Neural progenitor cell (in vitro differentiated cells): ENCODE measurements at regions not wholly inside any gene's neighbourhood (a gene's known extent, or its start where the extent isn't known, plus 50 kb on each side); places are given as distances from the start of the nearest gene placed in this dataset.

Experiments used
- DNase-seq: peaks from one replicate; pipeline ENCODE4 v3.0.0-alpha.2; 2016; ENCODE audit warnings: low spot score
- H2AFZ ChIP-seq: fragments of 200-600 bp; sonication (generic); replicated peaks from 2 replicates; pipeline ENCODE4 v1.6.1; 2016; ENCODE audit warnings: antibody characterized with exemption
- H3F3A ChIP-seq: fragments of 200-600 bp; sonication (generic); 2 replicates; pipeline ENCODE4 v1.6.1; 2016; ENCODE audit warnings: antibody characterized with exemption, low read depth
- H3K27ac ChIP-seq: fragments of 200-600 bp; sonication (generic); 2 replicates; pipeline ENCODE4 v1.5.1; 2016; ENCODE audit warnings: mild to moderate bottlenecking
- H3K27me3 ChIP-seq: fragments of 200-600 bp; sonication (generic); 2 replicates; pipeline ENCODE4 v1.6.1; 2016; ENCODE audit warnings: mild to moderate bottlenecking, moderate library complexity
- H3K36me3 ChIP-seq: fragments of 200-600 bp; sonication (generic); 2 replicates; pipeline ENCODE4 v1.5.1; 2016
- H3K4me1 ChIP-seq: fragments of 200-600 bp; sonication (generic); 2 replicates; pipeline ENCODE4 v1.6.1; 2016; ENCODE audit warnings: mixed run types
- H3K4me2 ChIP-seq: fragments of 200-600 bp; sonication (generic); 2 replicates; pipeline ENCODE4 v1.6.1; 2016
- H3K4me3 ChIP-seq: fragments of 200-600 bp; sonication (generic); 2 replicates; pipeline ENCODE4 v1.5.1; 2016
- H3K79me2 ChIP-seq: fragments of 200-600 bp; sonication (generic); 2 replicates; pipeline ENCODE4 v1.6.1; 2016; ENCODE audit warnings: low read depth
- H3K9ac ChIP-seq: fragments of 200-600 bp; sonication (generic); 2 replicates; pipeline ENCODE4 v1.6.1; 2016
- H3K9me3 ChIP-seq: fragments of 200-600 bp; sonication (generic); 2 replicates; pipeline ENCODE4 v1.5.1; 2016; ENCODE audit warnings: low read depth
- H4K20me1 ChIP-seq: fragments of 200-600 bp; sonication (generic); 2 replicates; pipeline ENCODE4 v1.6.1; 2016; ENCODE audit warnings: low read depth
- H3K27ac Mint-ChIP-seq: 3 replicates; pipeline ENCODE4 v1.8.0; 2021; ENCODE audit warnings: mixed read lengths
- H3K27me3 Mint-ChIP-seq: 2 replicates; pipeline ENCODE4 v1.8.0; 2022; ENCODE audit warnings: low read depth, mild to moderate bottlenecking, inconsistent platforms, moderate library complexity, mixed read lengths; ENCODE audit not compliant: insufficient read depth
- H3K36me3 Mint-ChIP-seq: 3 replicates; pipeline ENCODE4 v1.8.0; 2021; ENCODE audit warnings: mixed read lengths
- H3K4me1 Mint-ChIP-seq: 3 replicates; pipeline ENCODE4 v1.8.0; 2021; ENCODE audit warnings: mixed read lengths
- H3K4me3 Mint-ChIP-seq: 3 replicates; pipeline ENCODE4 v1.8.0; 2021; ENCODE audit warnings: mild to moderate bottlenecking, moderate library complexity, mixed read lengths
- H3K9me3 Mint-ChIP-seq: 3 replicates; pipeline ENCODE4 v1.8.0; 2020; ENCODE audit warnings: mixed read lengths
- CTCF ChIP-seq: fragments of 200-600 bp; sonication (generic); IDR thresholded peaks from 2 replicates; pipeline ENCODE4 v1.5.1; 2017; ENCODE audit warnings: antibody characterized with exemption, mild to moderate bottlenecking
- EZH2 ChIP-seq: fragments of 200-600 bp; sonication (generic); IDR thresholded peaks from 2 replicates; pipeline ENCODE4 v1.6.1; 2017; ENCODE audit warnings: antibody characterized with exemption, mild to moderate bottlenecking, moderate library complexity
- EZH2phosphoT487 ChIP-seq: fragments of 200-600 bp; sonication (generic); IDR thresholded peaks from 2 replicates; pipeline ENCODE4 v1.6.1; 2017; ENCODE audit warnings: antibody characterized with exemption

DNA sequence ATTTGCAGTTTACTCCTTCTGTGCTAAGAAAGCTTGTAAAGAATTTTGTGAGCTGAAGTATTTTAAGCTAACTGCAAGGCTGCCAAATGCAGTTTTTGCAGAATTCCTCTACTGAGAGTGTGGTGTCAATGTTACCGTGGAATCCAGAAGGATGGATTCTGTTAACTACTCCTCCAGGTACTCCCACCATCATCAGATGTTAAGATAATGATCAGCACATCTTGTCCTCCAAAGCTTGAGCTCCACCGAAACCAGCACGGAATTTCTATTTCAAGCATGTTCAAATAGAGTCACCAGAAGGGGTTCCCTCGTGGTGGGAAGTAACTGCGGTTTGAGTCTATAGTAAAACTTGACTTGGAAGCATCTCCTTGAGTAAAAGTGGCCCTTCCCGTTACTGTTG lies 64.3 kb upstream of the CDKN3 start:
- DNase-seq = no peak
- Histone ChIP-seq H3K4me1 (peaks cover 18% of the 10 kb centered on the region), H3K27me3 (no peaks in the 10 kb centered on the region), H3K4me3 (no peak overlapping the region), H4K20me1 (no peaks in the 10 kb centered on the region), H2AFZ (no peak overlapping the region), H3K36me3 (no peaks in the 10 kb centered on the region), H3K4me2 (no peak overlapping the region), H3K79me2 (no peaks in the 10 kb centered on the region), H3K9me3 (no peaks in the 10 kb centered on the region), H3K9ac (no peak overlapping the region), H3K27ac (no peak overlapping the region), H3F3A (peaks cover 21% of the 10 kb centered on the region)
- TF ChIP-seq EZH2phosphoT487 (no peak), CTCF (no peak), EZH2 (no peak)
- Mint-ChIP-seq H3K9me3 (no peaks in the 10 kb centered on the region), H3K4me3 (no peak overlapping the region), H3K27ac (no peak overlapping the region), H3K27me3 (no peaks in the 10 kb centered on the region), H3K36me3 (no peaks in the 10 kb centered on the region), H3K4me1 (peaks cover 11% of the 10 kb centered on the region)

- H3K4me2 ChIP-seq = no peak overlapping the region
- Mint-ChIP-seq H3K4me3 (no peak overlapping the region), H3K27me3 (no peaks in the 10 kb centered on the region), H3K36me3 (no peaks in the 10 kb centered on the region), H3K9me3 (no peaks in the 10 kb centered on the region), H3K4me1 (peaks cover 21% of the 10 kb centered on the region), H3K27ac (no peak overlapping the region)
- no peak for TF ChIP-seq EZH2
- TF ChIP-seq CTCF = no peak
- no peak for TF ChIP-seq EZH2phosphoT487
- H3K9ac ChIP-seq = no peak overlapping the region
- no peak overlapping the region for H3K27ac ChIP-seq
- no peak overlapping the region for H2AFZ ChIP-seq
- H3K27me3 ChIP-seq = no peaks in the 10 kb centered on the region
- H3K36me3 ChIP-seq = no peaks in the 10 kb centered on the region
- DNase-seq = no peak
- no peaks in the 10 kb centered on the region for H3K79me2 ChIP-seq
- no peaks in the 10 kb centered on the region for H4K20me1 ChIP-seq
- no peaks in the 10 kb centered on the region for H3K9me3 ChIP-seq
- peaks cover 24% of the 10 kb centered on the region for H3F3A ChIP-seq
- H3K4me1 ChIP-seq = peaks cover 22% of the 10 kb centered on the region
- no peak overlapping the region for H3K4me3 ChIP-seq
Observed at GRCh38 chr14:54333511-54333910, 63.3 kb upstream of the CDKN3 start.

DNA sequence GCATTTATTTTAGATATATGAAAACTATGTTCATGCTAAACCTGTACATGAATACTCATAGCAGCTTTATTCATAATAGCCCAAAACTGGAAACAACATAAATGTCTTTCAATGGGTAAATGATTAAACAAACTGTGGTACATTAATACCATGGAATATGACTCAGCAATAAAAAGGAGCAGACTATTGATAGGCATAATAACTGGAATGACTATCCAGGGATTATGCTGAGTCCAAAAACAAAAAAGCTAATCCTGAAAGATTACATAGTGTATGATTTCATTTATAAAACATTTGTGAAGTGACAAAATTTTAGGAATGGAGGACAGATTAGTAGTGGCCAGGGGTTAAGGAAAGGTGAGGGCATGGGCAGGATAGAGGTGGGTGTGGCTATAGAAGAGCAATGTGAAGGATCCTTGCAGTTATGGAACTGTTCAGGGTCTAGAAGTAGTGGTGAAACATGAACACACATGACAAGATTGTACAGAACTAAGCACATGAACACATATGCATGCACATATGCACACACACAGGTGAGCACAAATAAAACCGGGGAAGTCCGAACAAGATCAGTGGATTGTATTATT lies 61.1 kb upstream of the CDKN3 start:
- no peak overlapping the region for H3K4me2 ChIP-seq
- peaks cover 19% of the 10 kb centered on the region for H3K4me1 ChIP-seq
- Mint-ChIP-seq H3K27ac (no peak overlapping the region), H3K36me3 (no peaks in the 10 kb centered on the region), H3K9me3 (no peaks in the 10 kb centered on the region), H3K4me1 (peaks cover 18% of the 10 kb centered on the region), H3K4me3 (no peak overlapping the region), H3K27me3 (peaks cover 2% of the 10 kb centered on the region)
- H3F3A ChIP-seq = peaks cover 16% of the 10 kb centered on the region
- H3K4me3 ChIP-seq = no peak overlapping the region
- no peak for TF ChIP-seq EZH2
- no peak for TF ChIP-seq EZH2phosphoT487
- TF ChIP-seq CTCF = no peak
- no peaks in the 10 kb centered on the region for H3K27me3 ChIP-seq
- H3K36me3 ChIP-seq = no peaks in the 10 kb centered on the region
- no peaks in the 10 kb centered on the region for H3K79me2 ChIP-seq
- no peak overlapping the region for H2AFZ ChIP-seq
- no peak for DNase-seq
- no peaks in the 10 kb centered on the region for H3K9me3 ChIP-seq
- H3K9ac ChIP-seq = no peak overlapping the region
- H4K20me1 ChIP-seq = no peaks in the 10 kb centered on the region
- H3K27ac ChIP-seq = no peak overlapping the region
